ENCODE measurements at regions not wholly inside any gene's neighbourhood (a gene's known extent, or its start where the extent isn't known, plus 50 kb on each side); places are given as distances from the start of the nearest gene placed in this dataset.

GRCh38 chr7:9657257-9657656 is 1223.8 kb downstream of the NXPH1 start:
- CTCF ChIA-PET = no interaction called here
- intact Hi-C loops (cut with micrococcal nuclease) = no loop called here

More at GRCh38 chr7:9657257-9657656, 1223.8 kb downstream of the NXPH1 start:
- TF ChIP-seq SMC3 (IDR thresholded peaks at IDR 0.05; ENCODE audit: low read depth, low read length) (no peak), CTCF (conservative IDR thresholded peaks at IDR 0.05; ENCODE audit: low read depth, low read length) (no peak), FOS (IDR thresholded peaks at IDR 0.05; ENCODE audit: low read depth, low read length) (no peak), MXI1 (IDR thresholded peaks at IDR 0.05; ENCODE audit: borderline replicate concordance, low read depth, low read length) (no peak), CHD1 (IDR thresholded peaks at IDR 0.05; ENCODE audit: low read depth, low read length) (no peak), CEBPB (IDR thresholded peaks at IDR 0.05; ENCODE audit: low read depth, low read length) (no peak), MAZ (IDR thresholded peaks at IDR 0.05; ENCODE audit: borderline replicate concordance, low read depth, low read length) (no peak), RCOR1 (IDR thresholded peaks at IDR 0.05; ENCODE audit: insufficient replicate concordance, low read length) (no peak), NFE2L2 (IDR thresholded peaks at IDR 0.05; ENCODE audit: low read depth, low read length) (no peak), MAFK (IDR thresholded peaks at IDR 0.05; ENCODE audit: low read depth, low read length) (no peak), ELK1 (IDR thresholded peaks at IDR 0.05; ENCODE audit: borderline replicate concordance, low read depth, low read length) (no peak), BHLHE40 (IDR thresholded peaks at IDR 0.05; ENCODE audit: low read depth, low read length) (no peak), RAD21 (IDR thresholded peaks at IDR 0.05; ENCODE audit: low read length) (no peak), POLR2A (IDR thresholded peaks at IDR 0.05; ENCODE audit: low read depth, low read length) (no peak), USF2 (IDR thresholded peaks at IDR 0.05; ENCODE audit: low read depth, low read length) (no peak), RFX5 (IDR thresholded peaks at IDR 0.05; ENCODE audit: low read depth, low read length) (no peak)
- H2AFZ ChIP-seq (replicated peaks; ENCODE audit: low read length, poor library complexity) = no peak overlapping the region
- dilution Hi-C loops (cut with HindIII; ENCODE audit: low sequenced_read_pairs, unreplicated experiment) = no loop called here
- H4K91ac ChIP-seq (ENCODE audit: insufficient read depth, low read depth, low read length) = no peak overlapping the region
- no peak overlapping the region for H3K56ac ChIP-seq (ENCODE audit: extremely low read depth, insufficient read depth, low read length)
- H2BK20ac ChIP-seq (ENCODE audit: low read depth, low read length) = no peak overlapping the region
- in situ Hi-C loops (cut with MboI; ENCODE audit: low sequenced_read_pairs) = no loop called here
- ATAC-seq (ENCODE audit: low read depth) (no peak), DNase-seq (no peak)
- no TSS peak for BruUV-seq (replicated peaks)
- no peak overlapping the region for H2BK5ac ChIP-seq (ENCODE audit: low read depth, low read length, poor library complexity, severe bottlenecking)
- H3K4me3 ChIP-seq (ENCODE audit: insufficient read depth, low read depth, low read length) = no peak overlapping the region
- no peak overlapping the region for H3K9ac ChIP-seq (ENCODE audit: low read depth, low read length)
- no peaks in the 10 kb centered on the region for H3K27me3 ChIP-seq (ENCODE audit: control insufficient read depth, insufficient read depth, low read length)
- WGBS, 2 experiments (ENCODE audit: extremely low coverage in 2 of 2, insufficient read length in 1 of 2) = no CpG with 5 or more reads among the region's 4 CpGs
- H3K79me1 ChIP-seq (ENCODE audit: low read depth in 1 of 2, low read length in 2 of 2) = no peaks in the 10 kb centered on the region
- H4K20me1 ChIP-seq (ENCODE audit: insufficient read depth, low read length) = no peaks in the 10 kb centered on the region
- POLR2A ChIA-PET (ENCODE audit: unreplicated experiment) = no interaction called here
- H3K14ac ChIP-seq (replicated peaks; ENCODE audit: low read depth, low read length) = no peak overlapping the region
- no peak overlapping the region for H2BK15ac ChIP-seq (ENCODE audit: low read depth, low read length)
- H2AK5ac ChIP-seq (ENCODE audit: low read depth, low read length) = no peak overlapping the region
- no peak overlapping the region for H3K23ac ChIP-seq (ENCODE audit: low read depth, low read length)
- no peak overlapping the region for H4K5ac ChIP-seq (ENCODE audit: low read depth, low read length)
- H2BK120ac ChIP-seq (ENCODE audit: low read depth, low read length) = no peak overlapping the region
- H3K4ac ChIP-seq (ENCODE audit: low read depth, low read length) = no peak overlapping the region
- peaks cover 4% of the 10 kb centered on the region; the same call in 1 of the 2 replicates for H3K9me3 ChIP-seq (ENCODE audit: control insufficient read depth, insufficient read depth, low read length)
- no peak overlapping the region for H3K27ac ChIP-seq (ENCODE audit: insufficient read depth, low read length)
- H3K4me1 ChIP-seq (ENCODE audit: control insufficient read depth, insufficient read depth, low read length) = no peaks in the 10 kb centered on the region
- no peak overlapping the region for H4K8ac ChIP-seq (ENCODE audit: low read depth in 2 of 2, low read length in 2 of 2)
- no peaks in the 10 kb centered on the region for H3K36me3 ChIP-seq (ENCODE audit: control insufficient read depth, insufficient read depth, low read length)
- no peak overlapping the region for H2AK9ac ChIP-seq (replicated peaks; ENCODE audit: low read depth, low read length, poor library complexity)
- no peak overlapping the region for H3K4me2 ChIP-seq (ENCODE audit: low read depth, low read length)
- H3K18ac ChIP-seq (ENCODE audit: low read depth, low read length) = no peak overlapping the region
- no peaks in the 10 kb centered on the region for H3K9me1 ChIP-seq (ENCODE audit: insufficient read depth, low read length)

Data from IMR-90 (cell line).